ENCODE measurements at regions not wholly inside any gene's neighbourhood (a gene's known extent, or its start where the extent isn't known, plus 50 kb on each side); places are given as distances from the start of the nearest gene placed in this dataset.

DNA sequence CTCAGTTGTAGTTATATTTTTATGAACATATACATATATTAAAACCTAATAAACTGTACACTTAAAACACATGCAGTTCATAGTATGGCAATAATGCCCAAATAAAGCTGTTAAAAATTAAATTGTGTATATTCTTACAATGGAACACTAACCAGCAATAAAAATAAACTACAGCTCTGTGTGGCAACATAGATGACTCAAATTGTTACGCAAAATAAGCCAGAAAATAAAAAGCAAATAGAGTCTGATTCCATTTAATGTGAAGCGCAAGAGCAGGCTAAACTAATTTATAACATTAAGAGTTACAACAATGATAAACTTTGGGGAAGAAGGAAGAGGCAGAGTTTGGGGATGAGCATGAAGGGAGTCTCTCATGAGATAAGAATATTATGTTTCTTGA lies 597.3 kb downstream of the TLE1 start:
- TF ChIP-seq, protein P1, sequence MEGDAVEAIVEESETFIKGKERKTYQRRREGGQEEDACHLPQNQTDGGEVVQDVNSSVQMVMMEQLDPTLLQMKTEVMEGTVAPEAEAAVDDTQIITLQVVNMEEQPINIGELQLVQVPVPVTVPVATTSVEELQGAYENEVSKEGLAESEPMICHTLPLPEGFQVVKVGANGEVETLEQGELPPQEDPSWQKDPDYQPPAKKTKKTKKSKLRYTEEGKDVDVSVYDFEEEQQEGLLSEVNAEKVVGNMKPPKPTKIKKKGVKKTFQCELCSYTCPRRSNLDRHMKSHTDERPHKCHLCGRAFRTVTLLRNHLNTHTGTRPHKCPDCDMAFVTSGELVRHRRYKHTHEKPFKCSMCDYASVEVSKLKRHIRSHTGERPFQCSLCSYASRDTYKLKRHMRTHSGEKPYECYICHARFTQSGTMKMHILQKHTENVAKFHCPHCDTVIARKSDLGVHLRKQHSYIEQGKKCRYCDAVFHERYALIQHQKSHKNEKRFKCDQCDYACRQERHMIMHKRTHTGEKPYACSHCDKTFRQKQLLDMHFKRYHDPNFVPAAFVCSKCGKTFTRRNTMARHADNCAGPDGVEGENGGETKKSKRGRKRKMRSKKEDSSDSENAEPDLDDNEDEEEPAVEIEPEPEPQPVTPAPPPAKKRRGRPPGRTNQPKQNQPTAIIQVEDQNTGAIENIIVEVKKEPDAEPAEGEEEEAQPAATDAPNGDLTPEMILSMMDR (IDR thresholded peaks at IDR 0.05; ENCODE audit: low read depth, low read length, poor library complexity, severe bottlenecking), result no peak
- TF ChIP-seq EZH2phosphoT487 (IDR thresholded peaks at IDR 0.05; ENCODE audit: borderline replicate concordance, low read length), result no peak
